Gastrocnemius medialis (tissue), 4 donors: ENCODE measurements at regions not wholly inside any gene's neighbourhood (a gene's known extent, or its start where the extent isn't known, plus 50 kb on each side); places are given as distances from the start of the nearest gene placed in this dataset.

Experiments
- ATAC-seq, 2 donors: fragments of 150-250 bp; one replicate each; pipeline ENCODE4 v1.9.1; 2016
- DNase-seq, 2 donors: peaks; one replicate each; pipeline ENCODE4 v3.0.0-alpha.2; 2019
- H3K27ac ChIP-seq, 4 donors: fragments of 200-600 bp; sonication (generic); 1 replicate in 1 of 4; 2 replicates in 3 of 4; pipeline ENCODE4 v1.5.1; 2016 to 2018; ENCODE audit warnings: mild to moderate bottlenecking in 2 of 4, moderate library complexity in 1 of 4
- H3K27me3 ChIP-seq, 3 donors: fragments of 200-600 bp; sonication (generic) in 2 of 3; 1 replicate in 1 of 3; 2 replicates in 2 of 3; pipeline versions ENCODE4 v1.5.1 to v1.6.0; 2016 to 2019; ENCODE audit warnings: mild to moderate bottlenecking in 1 of 3, moderate library complexity in 1 of 3
- H3K36me3 ChIP-seq, 2 donors: fragments of 200-600 bp; sonication (generic) in 1 of 2; one replicate each; pipeline ENCODE4 v1.5.1; 2017 to 2018
- H3K4me1 ChIP-seq, 2 donors: fragments of 200-600 bp; sonication (generic) in 1 of 2; one replicate each; pipeline ENCODE4 v1.5.1; 2016 to 2017; ENCODE audit warnings: mild to moderate bottlenecking in 2 of 2
- H3K4me3 ChIP-seq, 4 donors: fragments of 200-600 bp; sonication (generic) in 3 of 4; 1 replicate in 1 of 4; 2 replicates in 3 of 4; pipeline ENCODE4 v1.5.1; 2016 to 2019; ENCODE audit warnings: mild to moderate bottlenecking in 2 of 4
- H3K9me3 ChIP-seq, 3 donors: fragments of 200-600 bp; sonication (generic) in 2 of 3; 1 replicate in 1 of 3; 2 replicates in 2 of 3; pipeline ENCODE4 v1.5.1; 2016 to 2019
- CTCF ChIP-seq, 5 experiments: fragments of 450-650 bp in 3 of 5; fragments of 200-600 bp in 2 of 5; sonication (generic) in 2 of 5; IDR thresholded peaks in 4 of 5; conservative IDR thresholded peaks in 1 of 5; 1 replicate in 4 of 5; 2 replicates in 1 of 5; pipeline ENCODE4 v1.5.1; 2016 to 2019; ENCODE audit warnings: antibody characterized with exemption in 5 of 5, mild to moderate bottlenecking in 3 of 5, moderate library complexity in 3 of 5
- POLR2A ChIP-seq, 2 donors: fragments of 450-650 bp; IDR thresholded peaks; one replicate each; pipeline ENCODE4 v1.6.1; 2017; ENCODE audit warnings: antibody characterized with exemption in 2 of 2, mild to moderate bottlenecking in 2 of 2, moderate library complexity in 2 of 2
- in situ Hi-C, 4 donors: fragments of 200-750 bp; cut with MboI; loops; one replicate each; pipeline versions ENCODE4 v1.15.0 to v1.8.0; 2017; ENCODE audit warnings: low sequenced_read_pairs in 4 of 4
- intact Hi-C: fragments of 100-400 bp; cut with DNase I; formaldehyde crosslinking; loops from one replicate; pipeline ENCODE4 v1.15.1; 2023; ENCODE audit warnings: low total_unique reads

DNA sequence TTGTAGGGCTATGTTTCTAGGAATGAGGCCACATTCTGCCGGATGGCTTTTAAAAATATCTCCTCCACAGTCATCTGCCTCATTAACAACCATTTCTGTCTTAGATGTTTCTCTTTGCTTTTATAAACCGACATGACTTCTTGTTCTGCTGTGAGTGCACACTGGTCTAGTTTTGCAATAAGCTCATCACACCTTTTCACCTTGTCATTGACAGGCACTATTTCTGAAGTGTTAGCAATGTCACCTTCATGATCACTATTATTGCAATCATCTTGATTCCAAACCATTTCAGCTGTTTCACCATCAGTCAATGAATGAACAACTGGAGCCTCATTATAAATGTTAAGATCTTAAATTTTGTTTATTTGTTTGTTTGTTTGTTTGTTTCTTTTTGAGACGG is 523.7 kb upstream of the DSEL start:
- H3K36me3 ChIP-seq: no peaks in the 10 kb centered on the region
- ATAC-seq: no peak
- H3K9me3 ChIP-seq: no peaks in the 10 kb centered on the region
- H3K27me3 ChIP-seq: no peaks in the 10 kb centered on the region
- in situ Hi-C loops (no loop called here), intact Hi-C loops (no loop called here)
- no peaks in the 10 kb centered on the region for H3K4me1 ChIP-seq
- no peak overlapping the region for H3K4me3 ChIP-seq
- H3K27ac ChIP-seq: no peak overlapping the region
- TF ChIP-seq POLR2A (IDR thresholded peaks at IDR 0.05): no peak
- no peak for TF ChIP-seq CTCF (IDR thresholded peaks at IDR 0.05 in 4 of 5, conservative IDR thresholded peaks at IDR 0.05 in 1 of 5)
- DNase-seq: no peak

DNA sequence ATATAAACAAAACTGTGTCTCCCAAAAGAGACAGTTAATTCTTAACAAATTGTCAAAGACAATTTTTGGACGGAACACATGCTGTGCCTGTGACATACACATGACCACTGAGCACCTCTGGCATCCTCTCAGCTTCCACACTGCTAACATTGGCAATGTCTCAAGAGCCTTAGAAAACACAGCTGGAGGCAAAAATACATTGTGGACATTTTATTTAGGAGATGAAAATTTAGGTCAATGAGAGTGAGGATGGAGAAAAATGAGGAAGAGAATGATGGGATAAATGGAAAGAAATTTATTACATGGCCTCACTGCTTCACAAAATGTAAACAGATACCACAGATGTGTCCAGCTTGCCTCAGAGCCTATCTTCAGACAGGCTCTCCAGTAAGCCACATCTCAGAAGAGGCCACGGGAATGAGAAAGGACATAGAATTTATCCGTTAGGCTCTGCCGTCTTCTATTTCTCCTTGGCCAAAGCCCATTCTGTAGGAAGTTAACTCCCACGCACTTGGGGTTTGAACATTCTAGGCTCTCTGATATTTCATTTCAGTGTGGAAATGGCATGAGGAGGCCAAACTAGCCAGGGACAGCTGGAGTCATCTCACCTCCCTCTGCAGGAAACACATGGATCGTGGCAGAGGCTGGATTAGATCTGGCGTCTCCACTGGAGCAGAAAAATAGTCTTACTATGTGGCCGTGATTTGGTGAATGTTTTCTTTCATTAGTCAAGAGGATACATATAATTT is 519.4 kb upstream of the DSEL start:
- no peak for TF ChIP-seq CTCF (IDR thresholded peaks at IDR 0.05 in 4 of 5, conservative IDR thresholded peaks at IDR 0.05 in 1 of 5)
- TF ChIP-seq POLR2A (IDR thresholded peaks at IDR 0.05): no peak
- H3K27ac ChIP-seq: no peak overlapping the region
- no peaks in the 10 kb centered on the region for H3K9me3 ChIP-seq
- in situ Hi-C loops: no loop called here
- H3K4me1 ChIP-seq: no peaks in the 10 kb centered on the region
- no peaks in the 10 kb centered on the region for H3K27me3 ChIP-seq
- H3K36me3 ChIP-seq: no peaks in the 10 kb centered on the region
- ATAC-seq: no peak
- intact Hi-C loops: no loop called here
- H3K4me3 ChIP-seq: no peak overlapping the region
- no peak for DNase-seq

DNA sequence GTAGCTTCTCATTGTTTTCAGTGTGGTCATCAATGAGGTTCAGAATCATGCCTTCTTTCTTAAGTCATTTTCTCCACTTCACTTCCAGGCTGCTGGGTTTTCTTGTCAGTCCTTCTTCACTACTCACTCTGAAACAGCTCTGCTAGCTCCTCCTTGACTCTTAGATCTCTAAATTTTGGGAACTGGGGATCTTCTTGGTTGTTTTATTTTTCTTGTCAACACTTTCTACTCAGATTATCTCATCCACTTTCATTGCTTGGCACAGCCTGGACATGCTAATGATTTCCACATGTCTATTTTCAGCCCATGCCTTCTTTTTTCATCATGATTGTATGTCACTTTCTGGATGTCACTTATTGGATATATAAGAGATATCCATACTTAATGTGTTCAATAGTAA is 517.8 kb upstream of the DSEL start:
- Histone ChIP-seq H3K4me3 (no peak overlapping the region), H3K9me3 (no peaks in the 10 kb centered on the region), H3K27me3 (no peaks in the 10 kb centered on the region), H3K36me3 (no peaks in the 10 kb centered on the region), H3K4me1 (no peaks in the 10 kb centered on the region), H3K27ac (no peak overlapping the region)
- ATAC-seq (no peak), DNase-seq (no peak)
- intact Hi-C loops: no loop called here
- in situ Hi-C loops: no loop called here
- TF ChIP-seq CTCF (IDR thresholded peaks at IDR 0.05 in 4 of 5, conservative IDR thresholded peaks at IDR 0.05 in 1 of 5): no peak
- no peak for TF ChIP-seq POLR2A (IDR thresholded peaks at IDR 0.05)

- no peaks in the 10 kb centered on the region for H3K4me1 ChIP-seq
- no peaks in the 10 kb centered on the region for H3K36me3 ChIP-seq
- in situ Hi-C loops (no loop called here), intact Hi-C loops (no loop called here)
- no peaks in the 10 kb centered on the region for H3K9me3 ChIP-seq
- H3K4me3 ChIP-seq: no peak overlapping the region
- no peaks in the 10 kb centered on the region for H3K27me3 ChIP-seq
- no peak for TF ChIP-seq CTCF (IDR thresholded peaks at IDR 0.05 in 4 of 5, conservative IDR thresholded peaks at IDR 0.05 in 1 of 5)
- TF ChIP-seq POLR2A (IDR thresholded peaks at IDR 0.05): no peak
- ATAC-seq: no peak
- no peak overlapping the region for H3K27ac ChIP-seq
- no peak for DNase-seq
These were observed 516.9 kb upstream of the DSEL start for GRCh38 chr18:68033466-68033865.

- ATAC-seq: peak in 1 of 2 donors; percentile 36
- no peak for TF ChIP-seq CTCF (IDR thresholded peaks at IDR 0.05 in 4 of 5, conservative IDR thresholded peaks at IDR 0.05 in 1 of 5)
- no peak for TF ChIP-seq POLR2A (IDR thresholded peaks at IDR 0.05)
These were observed 508.2 kb upstream of the DSEL start for GRCh38 chr18:68024716-68025115.

More at GRCh38 chr18:68024716-68025115, 508.2 kb upstream of the DSEL start:
- in situ Hi-C loops: no loop called here
- Histone ChIP-seq H3K27ac (no peak overlapping the region), H3K4me1 (no peaks in the 10 kb centered on the region), H3K36me3 (no peaks in the 10 kb centered on the region), H3K27me3 (no peaks in the 10 kb centered on the region), H3K9me3 (no peaks in the 10 kb centered on the region), H3K4me3 (no peak overlapping the region)
- intact Hi-C loops: no loop called here
- peak in 1 of 2 donors; percentile 2 for DNase-seq
